HepG2 (cell line): ENCODE measurements at regions not wholly inside any gene's neighbourhood (a gene's known extent, or its start where the extent isn't known, plus 50 kb on each side); places are given as distances from the start of the nearest gene placed in this dataset.

Experiments used
- ATAC-seq: fragments of 200-7000 bp; cut with Tn5 transposase; 3 replicates; pipeline ENCODE4 v1.9.1; 2020; ENCODE audit warnings: mild to moderate bottlenecking, moderate library complexity
- BruUV-seq: library from RNA; stranded (reverse); fragments of 400-500 nt; replicated peaks from 2 replicates; lab custom pipeline; 2021; lab: Mats Ljungman, UMichigan
- CTCF ChIA-PET: fragments of 300-600 bp; formaldehyde crosslinking; extraction: SDS; loops from one replicate; lab custom pipeline; 2021; ENCODE audit warnings: low total read pairs, inconsistent platforms, low intra/inter-chr PET ratio; lab: Yijun Ruan, JAX
- POLR2A ChIA-PET: fragments of 350-600 bp; sonication (Branson Sonifier 250); formaldehyde crosslinking; loops from one replicate; lab custom pipeline; 2020; ENCODE audit warnings: antibody characterized with exemption, inconsistent platforms; lab: Yijun Ruan, JAX
- DNase-seq: peaks from one replicate; pipeline ENCODE4 v3.0.0-alpha.2; 2015; ENCODE audit warnings: low spot score
- FAIRE-seq: peaks from 3 replicates; lab custom pipeline; 2011; peaks lifted over from hg19 to GRCh38; lab: Jason Lieb, UNC
- H2AFZ ChIP-seq: one replicate; pipeline ENCODE4 v1.6.1; 2011; ENCODE audit warnings: low read length, inconsistent platforms
- H3K27ac ChIP-seq: fragments of 300-600 bp; 3 replicates; pipeline ENCODE4 v1.8.0; 2011; ENCODE audit warnings: mixed run types, mild to moderate bottlenecking, mixed read lengths, low read length, inconsistent platforms; ENCODE audit not compliant: insufficient read depth; ENCODE audit errors: extremely low read length
- H3K27me3 ChIP-seq, 2 experiments: fragments of 200-600 bp in 1 of 2; 2 replicates in 1 of 2; 3 replicates in 1 of 2; pipeline versions ENCODE4 v1.6.0 to v1.8.0; 2011; ENCODE audit warnings: low read length in 2 of 2, mild to moderate bottlenecking in 2 of 2, moderate library complexity in 2 of 2, inconsistent platforms in 1 of 2; ENCODE audit not compliant: insufficient read depth in 2 of 2, control insufficient read depth in 1 of 2
- H3K36me3 ChIP-seq, 2 experiments: fragments of 200-600 bp in 1 of 2; replicated peaks in 1 of 2; 2 replicates in 1 of 2; 3 replicates in 1 of 2; pipeline versions ENCODE4 v1.5.1 to v1.8.0; 2011; ENCODE audit warnings: low read length in 2 of 2, inconsistent platforms in 1 of 2; ENCODE audit not compliant: insufficient read depth in 2 of 2, control insufficient read depth in 1 of 2
- H3K4me1 ChIP-seq: 2 replicates; pipeline ENCODE4 v1.5.1; 2012; ENCODE audit warnings: low read length, inconsistent platforms; ENCODE audit not compliant: insufficient read depth
- H3K4me2 ChIP-seq: 2 replicates; pipeline ENCODE4 v1.6.0; 2011; ENCODE audit warnings: low read depth, low read length, inconsistent platforms
- H3K4me3 ChIP-seq, 3 experiments: fragments of 200-600 bp in 1 of 3; sonication (generic), shearing (Covaris generic) in 1 of 3; replicated peaks in 1 of 3; 2 replicates each; pipeline ENCODE4 v1.5.1; 2011 to 2016; ENCODE audit warnings: low read length in 3 of 3, inconsistent platforms in 2 of 3, low read depth in 2 of 3, mild to moderate bottlenecking in 2 of 3, control low read depth in 1 of 3, mixed read lengths in 1 of 3; ENCODE audit not compliant: insufficient read depth in 1 of 3
- H3K79me2 ChIP-seq: one replicate; pipeline ENCODE4 v1.6.1; 2011; ENCODE audit warnings: low read length, inconsistent platforms; ENCODE audit not compliant: insufficient read depth
- H3K9ac ChIP-seq: 2 replicates; pipeline ENCODE4 v1.6.0; 2011; ENCODE audit warnings: mild to moderate bottlenecking, low read depth, low read length, inconsistent platforms; ENCODE audit not compliant: insufficient read depth
- H3K9me3 ChIP-seq: 2 replicates; pipeline ENCODE4 v1.5.1; 2012; ENCODE audit warnings: mild to moderate bottlenecking, low read length
- H4K20me1 ChIP-seq: 2 replicates; pipeline ENCODE4 v1.6.0; 2011; ENCODE audit warnings: inconsistent platforms, mild to moderate bottlenecking, low read length, moderate library complexity; ENCODE audit not compliant: insufficient read depth
- ASH2L ChIP-seq: fragments of 300-600, 200-600 bp; sonication (generic); IDR thresholded peaks from 2 replicates; pipeline ENCODE4 v1.7.0; 2017; ENCODE audit warnings: low read depth, mild to moderate bottlenecking, moderate library complexity, mixed read lengths, low read length; ENCODE audit not compliant: insufficient read length
- FOXC1 ChIP-seq: sonication (generic); formaldehyde crosslinking; IDR thresholded peaks from 2 replicates; pipeline ENCODE4 v1.8.0; 2022; ENCODE audit warnings: mild to moderate bottlenecking, missing genetic modification reagents, borderline replicate concordance
- SYNCRIP ChIP-seq: fragments of 200-400 bp; formaldehyde crosslinking; IDR thresholded peaks from 2 replicates; pipeline ENCODE4 v1.6.1; 2018; ENCODE audit warnings: mild to moderate bottlenecking, low read depth, low read length; ENCODE audit not compliant: insufficient read depth
- XRCC5 ChIP-seq: fragments of 200-400 bp; formaldehyde crosslinking; optimal IDR thresholded peaks from 2 replicates; pipeline ENCODE3; 2017; ENCODE audit warnings: mild to moderate bottlenecking, low read length
- ZNF564 ChIP-seq: sonication (generic); formaldehyde crosslinking; IDR thresholded peaks from 2 replicates; pipeline ENCODE4 v1.8.1; 2023; ENCODE audit warnings: mild to moderate bottlenecking, missing genetic modification reagents
- ZNF780A ChIP-seq: sonication (generic); formaldehyde crosslinking; IDR thresholded peaks from 2 replicates; pipeline ENCODE4 v1.8.0; 2022; ENCODE audit warnings: mild to moderate bottlenecking, missing genetic modification reagents, moderate library complexity
- WGBS: methylation state at CpG from one replicate; pipeline ENCODE4 v1.1.6; 2017; ENCODE audit warnings: low lambda C conversion rate; 5-methylcytosine and 5-hydroxymethylcytosine counted together
- in situ Hi-C: cut with HindIII; loops from 2 replicates; pipeline ENCODE4 v1.10.0; 2017; ENCODE audit warnings: low pct_unique_long_range_greater_than_20kb; ENCODE audit not compliant: extremely low pct_ligation_motif_present
- intact Hi-C: fragments of 100-400 bp; cut with micrococcal nuclease; formaldehyde crosslinking; loops from one replicate; pipeline ENCODE4 v1.10.0; 2022; ENCODE audit not compliant: unreplicated experiment
- TF ChIP-seq, protein P1 (sequence below): IDR thresholded peaks from 2 replicates; pipeline ENCODE4 v1.6.1; 2016; ENCODE audit warnings: low read depth, borderline replicate concordance
- TF ChIP-seq, protein P2 (sequence below): sonication (generic); formaldehyde crosslinking; IDR thresholded peaks from 2 replicates; pipeline ENCODE4 v1.5.1; 2020; ENCODE audit warnings: mild to moderate bottlenecking, missing genetic modification reagents, moderate library complexity

DNA sequence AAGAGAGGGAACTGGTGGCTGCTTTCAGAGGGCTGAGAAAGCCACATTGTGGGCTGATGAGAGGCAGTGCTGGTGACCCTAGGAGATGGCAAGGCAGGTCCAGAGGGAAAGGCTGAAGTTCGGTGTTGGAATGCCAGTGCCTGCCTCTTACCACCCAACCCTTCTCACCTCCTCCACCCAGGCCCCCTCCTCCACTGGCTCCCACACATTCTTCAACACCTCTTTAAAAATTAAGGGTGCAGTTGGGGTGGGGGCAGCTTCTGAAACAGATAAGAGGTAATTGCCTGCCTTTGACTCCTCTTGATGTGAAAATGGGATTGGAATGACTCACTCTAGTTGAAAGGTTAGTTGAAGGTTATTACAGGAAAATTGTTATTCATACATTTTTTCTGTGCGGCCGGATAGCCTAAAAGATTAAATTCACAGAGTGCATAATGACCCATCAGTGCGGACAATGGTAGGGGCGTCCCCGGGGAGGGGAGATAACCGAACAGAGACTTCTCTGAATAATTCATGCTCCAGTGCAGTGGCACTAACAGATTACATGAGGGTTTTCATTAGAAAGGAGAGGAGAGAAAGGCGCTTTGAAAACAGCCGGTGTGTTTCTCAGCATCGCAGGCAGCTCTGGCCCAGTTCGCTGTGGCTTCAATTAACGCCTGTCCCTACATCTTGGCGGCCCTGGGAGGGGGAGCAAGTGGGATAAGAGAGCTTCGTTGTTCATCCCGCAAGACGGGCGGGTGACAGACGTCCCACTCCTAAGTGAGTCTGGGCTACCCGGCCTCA lies 212.4 kb downstream of the TLE3 start:
- intact Hi-C loops, result no loop called here
- Histone ChIP-seq H2AFZ (no peak overlapping the region), H4K20me1 (no peaks in the 10 kb centered on the region), H3K79me2 (no peaks in the 10 kb centered on the region), H3K4me3 (no peak overlapping the region), H3K4me1 (no peaks in the 10 kb centered on the region), H3K9me3 (no peaks in the 10 kb centered on the region), H3K36me3 (no peaks in the 10 kb centered on the region), H3K4me2 (no peak overlapping the region), H3K27ac (no peak overlapping the region), H3K27me3 (peaks cover 0 to 7% of the 10 kb centered on the region in 2 experiments; a peak in 2 of 5 replicates), H3K9ac (no peak overlapping the region)
- ChIA-PET CTCF (no interaction called here), POLR2A (no interaction called here)
- no peak for DNase-seq
- ATAC-seq, result no peak
- 35% methylated on average over 19 of the region's 19 CpGs for WGBS
- in situ Hi-C loops, result no loop called here
- BruUV-seq, result no TSS peak
- no peak for FAIRE-seq
- no peak for TF ChIP-seq ZNF564 (CRISPR knock-in tag)

DNA sequence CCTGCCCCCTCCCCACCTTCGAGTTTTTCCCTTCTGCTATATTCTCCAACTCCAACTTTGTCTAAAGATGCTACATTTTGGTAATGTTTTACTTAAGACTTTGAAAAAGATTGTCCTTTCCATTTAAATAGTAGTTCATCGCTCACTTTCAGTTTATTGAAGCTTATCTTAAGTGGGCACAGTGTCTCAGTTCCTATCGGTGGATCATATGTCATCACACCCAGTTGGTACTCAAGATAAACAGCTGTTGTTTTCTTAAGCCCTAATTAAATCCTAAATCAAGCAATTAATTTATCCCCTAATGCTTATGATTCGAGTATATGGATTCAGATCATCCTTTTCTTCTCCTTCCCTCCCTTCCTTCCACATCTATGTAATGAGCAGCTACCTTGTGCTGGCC lies 210.7 kb downstream of the TLE3 start:
- H3K4me2 ChIP-seq, result no peak overlapping the region
- ATAC-seq (no peak), DNase-seq (no peak), FAIRE-seq (no peak)
- H3K27me3 ChIP-seq, result peaks cover 1 to 16% of the 10 kb centered on the region in 2 experiments; a peak in 3 of 5 replicates
- 5% methylated on average over 4 of the region's 4 CpGs for WGBS
- H3K9me3 ChIP-seq, result no peaks in the 10 kb centered on the region
- in situ Hi-C loops (no loop called here), intact Hi-C loops (no loop called here)
- no peak overlapping the region for H3K27ac ChIP-seq
- no peak overlapping the region for H3K4me3 ChIP-seq
- H4K20me1 ChIP-seq, result 0 out of 2 replicates have a peak, but pooled peaks cover 3% of the 10 kb centered on the region
- ChIA-PET CTCF (no interaction called here), POLR2A (no interaction called here)
- H3K36me3 ChIP-seq, result no peaks in the 10 kb centered on the region
- no peak overlapping the region for H3K9ac ChIP-seq
- no peak for TF ChIP-seq ZNF780A
- TF ChIP-seq, protein P1, sequence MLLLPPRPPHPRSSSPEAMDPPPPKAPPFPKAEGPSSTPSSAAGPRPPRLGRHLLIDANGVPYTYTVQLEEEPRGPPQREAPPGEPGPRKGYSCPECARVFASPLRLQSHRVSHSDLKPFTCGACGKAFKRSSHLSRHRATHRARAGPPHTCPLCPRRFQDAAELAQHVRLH (CRISPR knock-in tag), result no peak
- TF ChIP-seq ASH2L, result no peak
- no peak for TF ChIP-seq XRCC5
- TF ChIP-seq, protein P2, sequence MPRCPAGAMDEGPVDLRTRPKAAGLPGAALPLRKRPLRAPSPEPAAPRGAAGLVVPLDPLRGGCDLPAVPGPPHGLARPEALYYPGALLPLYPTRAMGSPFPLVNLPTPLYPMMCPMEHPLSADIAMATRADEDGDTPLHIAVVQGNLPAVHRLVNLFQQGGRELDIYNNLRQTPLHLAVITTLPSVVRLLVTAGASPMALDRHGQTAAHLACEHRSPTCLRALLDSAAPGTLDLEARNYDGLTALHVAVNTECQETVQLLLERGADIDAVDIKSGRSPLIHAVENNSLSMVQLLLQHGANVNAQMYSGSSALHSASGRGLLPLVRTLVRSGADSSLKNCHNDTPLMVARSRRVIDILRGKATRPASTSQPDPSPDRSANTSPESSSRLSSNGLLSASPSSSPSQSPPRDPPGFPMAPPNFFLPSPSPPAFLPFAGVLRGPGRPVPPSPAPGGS, result no peak
- no peak for TF ChIP-seq SYNCRIP
- TF ChIP-seq FOXC1 (CRISPR knock-in tag), result no peak
- no peak overlapping the region for H2AFZ ChIP-seq
- H3K79me2 ChIP-seq, result no peaks in the 10 kb centered on the region
- no TSS peak for BruUV-seq
- H3K4me1 ChIP-seq, result no peaks in the 10 kb centered on the region
